ENCODE measurements at regions not wholly inside any gene's neighbourhood (a gene's known extent, or its start where the extent isn't known, plus 50 kb on each side); places are given as distances from the start of the nearest gene placed in this dataset.
A peak's percentile ranks its signal among the peaks of the same experiment; 100 is the strongest.

- Histone ChIP-seq H3K79me2 (ENCODE audit: insufficient read depth, low read length) (no peaks in the 10 kb centered on the region), H3K4me1 (ENCODE audit: insufficient read depth, low read length) (peaks cover 30% of the 10 kb centered on the region), H3K27me3 (ENCODE audit: insufficient read depth, low read length) (no peaks in the 10 kb centered on the region), H2AFZ (ENCODE audit: low read length) (no peak overlapping the region), H3K9me3 (ENCODE audit: low read depth, low read length) (no peaks in the 10 kb centered on the region), H3K4me3 (ENCODE audit: insufficient read depth, low read length) (no peak overlapping the region), H3K27ac (ENCODE audit: low read depth, low read length) (peak overlapping the region; percentile 61), H3K36me3 (ENCODE audit: insufficient read depth, low read length) (no peaks in the 10 kb centered on the region), H4K20me1 (ENCODE audit: insufficient read depth, low read length) (no peaks in the 10 kb centered on the region), H3K4me2 (ENCODE audit: insufficient read depth, low read length) (peak overlapping the region; percentile 58)
- TF ChIP-seq, protein P1, sequence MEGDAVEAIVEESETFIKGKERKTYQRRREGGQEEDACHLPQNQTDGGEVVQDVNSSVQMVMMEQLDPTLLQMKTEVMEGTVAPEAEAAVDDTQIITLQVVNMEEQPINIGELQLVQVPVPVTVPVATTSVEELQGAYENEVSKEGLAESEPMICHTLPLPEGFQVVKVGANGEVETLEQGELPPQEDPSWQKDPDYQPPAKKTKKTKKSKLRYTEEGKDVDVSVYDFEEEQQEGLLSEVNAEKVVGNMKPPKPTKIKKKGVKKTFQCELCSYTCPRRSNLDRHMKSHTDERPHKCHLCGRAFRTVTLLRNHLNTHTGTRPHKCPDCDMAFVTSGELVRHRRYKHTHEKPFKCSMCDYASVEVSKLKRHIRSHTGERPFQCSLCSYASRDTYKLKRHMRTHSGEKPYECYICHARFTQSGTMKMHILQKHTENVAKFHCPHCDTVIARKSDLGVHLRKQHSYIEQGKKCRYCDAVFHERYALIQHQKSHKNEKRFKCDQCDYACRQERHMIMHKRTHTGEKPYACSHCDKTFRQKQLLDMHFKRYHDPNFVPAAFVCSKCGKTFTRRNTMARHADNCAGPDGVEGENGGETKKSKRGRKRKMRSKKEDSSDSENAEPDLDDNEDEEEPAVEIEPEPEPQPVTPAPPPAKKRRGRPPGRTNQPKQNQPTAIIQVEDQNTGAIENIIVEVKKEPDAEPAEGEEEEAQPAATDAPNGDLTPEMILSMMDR (IDR thresholded peaks at IDR 0.05; ENCODE audit: extremely low read depth, low read depth, low read length) = no peak
- peak; percentile 70 for DNase-seq (ENCODE audit: insufficient read length, low spot score, missing footprints)
Measured at GRCh38 chr2:120540719-120541552, 194.7 kb upstream of the GLI2 start.

GRCh38 chr2:120541553-120541932, 194.1 kb upstream of the GLI2 start:
- Histone ChIP-seq H2AFZ (ENCODE audit: low read length) (no peak overlapping the region), H3K4me3 (ENCODE audit: insufficient read depth, low read length) (no peak overlapping the region)
- TF ChIP-seq, protein P1 (IDR thresholded peaks at IDR 0.05; ENCODE audit: extremely low read depth, low read depth, low read length) = no peak

GRCh38 chr2:120541972-120542670, 193.5 kb upstream of the GLI2 start:
- DNase-seq (ENCODE audit: insufficient read length, low spot score, missing footprints) = no peak
- Histone ChIP-seq H3K27ac (ENCODE audit: low read depth, low read length) (no peak overlapping the region), H3K79me2 (ENCODE audit: insufficient read depth, low read length) (no peaks in the 10 kb centered on the region), H2AFZ (ENCODE audit: low read length) (no peak overlapping the region), H3K36me3 (ENCODE audit: insufficient read depth, low read length) (no peaks in the 10 kb centered on the region), H3K4me2 (ENCODE audit: insufficient read depth, low read length) (no peak overlapping the region), H3K4me3 (ENCODE audit: insufficient read depth, low read length) (no peak overlapping the region), H4K20me1 (ENCODE audit: insufficient read depth, low read length) (no peaks in the 10 kb centered on the region), H3K27me3 (ENCODE audit: insufficient read depth, low read length) (no peaks in the 10 kb centered on the region), H3K9me3 (ENCODE audit: low read depth, low read length) (no peaks in the 10 kb centered on the region), H3K4me1 (ENCODE audit: insufficient read depth, low read length) (peaks cover 42% of the 10 kb centered on the region)
- TF ChIP-seq, protein P1 (IDR thresholded peaks at IDR 0.05; ENCODE audit: extremely low read depth, low read depth, low read length) = no peak

More at GRCh38 chr2:120541553-120541932, 194.1 kb upstream of the GLI2 start:
- Histone ChIP-seq H3K4me1 (ENCODE audit: insufficient read depth, low read length) (peaks cover 36% of the 10 kb centered on the region), H3K27me3 (ENCODE audit: insufficient read depth, low read length) (no peaks in the 10 kb centered on the region), H3K9me3 (ENCODE audit: low read depth, low read length) (no peaks in the 10 kb centered on the region), H3K4me2 (ENCODE audit: insufficient read depth, low read length) (no peak overlapping the region), H4K20me1 (ENCODE audit: insufficient read depth, low read length) (no peaks in the 10 kb centered on the region), H3K36me3 (ENCODE audit: insufficient read depth, low read length) (no peaks in the 10 kb centered on the region), H3K27ac (ENCODE audit: low read depth, low read length) (peak overlapping the region; percentile 61), H3K79me2 (ENCODE audit: insufficient read depth, low read length) (no peaks in the 10 kb centered on the region)
- peak; percentile 68 for DNase-seq (ENCODE audit: insufficient read length, low spot score, missing footprints)

DNA sequence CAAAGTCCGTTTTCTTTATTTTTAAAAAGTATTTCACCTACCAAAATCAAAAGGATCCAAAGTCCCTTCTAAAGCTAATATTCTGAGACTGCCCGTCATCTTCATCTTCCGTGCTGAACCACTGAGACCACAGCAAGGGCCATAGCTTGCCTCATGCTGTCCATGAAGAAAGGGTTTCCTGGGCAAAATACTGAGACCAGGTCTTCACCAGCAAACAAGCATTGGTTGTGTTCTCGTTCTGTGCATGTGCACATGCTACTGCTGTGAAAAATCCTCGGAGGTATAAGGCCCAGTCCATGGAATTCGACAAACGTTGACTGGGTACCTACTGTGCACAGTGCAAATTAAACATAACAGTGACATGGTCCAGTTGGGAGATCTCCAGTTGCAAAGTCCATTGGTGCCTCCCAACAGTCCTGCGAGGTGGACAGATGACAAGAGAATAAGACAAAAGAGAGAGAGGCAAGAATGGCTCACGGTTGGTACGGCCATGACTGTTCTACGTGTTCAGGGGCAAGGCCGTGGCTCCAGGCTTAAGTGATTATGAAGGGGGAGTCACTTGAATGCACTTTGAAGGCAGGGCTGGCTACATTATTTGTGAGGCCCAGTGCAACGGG, 192.6 kb upstream of the GLI2 start:
- Histone ChIP-seq H4K20me1 (ENCODE audit: insufficient read depth, low read length) (no peaks in the 10 kb centered on the region), H3K4me1 (ENCODE audit: insufficient read depth, low read length) (peaks cover 47% of the 10 kb centered on the region), H2AFZ (ENCODE audit: low read length) (no peak overlapping the region), H3K27me3 (ENCODE audit: insufficient read depth, low read length) (no peaks in the 10 kb centered on the region), H3K27ac (ENCODE audit: low read depth, low read length) (no peak overlapping the region), H3K4me3 (ENCODE audit: insufficient read depth, low read length) (no peak overlapping the region), H3K36me3 (ENCODE audit: insufficient read depth, low read length) (no peaks in the 10 kb centered on the region), H3K9me3 (ENCODE audit: low read depth, low read length) (no peaks in the 10 kb centered on the region), H3K79me2 (ENCODE audit: insufficient read depth, low read length) (no peaks in the 10 kb centered on the region), H3K4me2 (ENCODE audit: insufficient read depth, low read length) (no peak overlapping the region)
- no peak for DNase-seq (ENCODE audit: insufficient read length, low spot score, missing footprints)
- TF ChIP-seq, protein P1 (IDR thresholded peaks at IDR 0.05; ENCODE audit: extremely low read depth, low read depth, low read length) = no peak
